Heart right ventricle (tissue), 16 donors: ENCODE measurements at regions not wholly inside any gene's neighbourhood (a gene's known extent, or its start where the extent isn't known, plus 50 kb on each side); places are given as distances from the start of the nearest gene placed in this dataset.
A peak's percentile ranks its signal among the peaks of the same experiment; 100 is the strongest.

Source experiments
- ATAC-seq, 8 donors: fragments of 200-7000 bp; cut with Tn5 transposase; one replicate each; pipeline ENCODE4 v1.9.1; 2020; ENCODE audit warnings: mild to moderate bottlenecking in 8 of 8, moderate library complexity in 8 of 8, moderate number of reproducible peaks in 1 of 8
- DNase-seq, 2 donors: peaks; one replicate each; pipeline ENCODE4 v3.0.0-alpha.2; 2020
- H3K27ac ChIP-seq, 10 donors: fragments of 200-600 bp; sonication (generic) in 2 of 10; one replicate each; pipeline versions ENCODE4 v1.5.0 to v1.8.0; 2020 to 2022; ENCODE audit warnings: mild to moderate bottlenecking in 3 of 10
- H3K27me3 ChIP-seq, 7 donors: fragments of 200-600 bp; one replicate each; pipeline ENCODE4 v1.8.0; 2021 to 2022; ENCODE audit warnings: mild to moderate bottlenecking in 2 of 7
- H3K36me3 ChIP-seq, 9 donors: fragments of 200-600 bp; sonication (generic) in 1 of 9; one replicate each; pipeline versions ENCODE4 v1.5.0 to v1.8.0; 2020 to 2022; ENCODE audit warnings: mild to moderate bottlenecking in 2 of 9
- H3K4me1 ChIP-seq, 9 donors: fragments of 200-600 bp; sonication (generic) in 1 of 9; one replicate each; pipeline versions ENCODE4 v1.5.0 to v1.8.0; 2020 to 2022; ENCODE audit warnings: mild to moderate bottlenecking in 4 of 9
- H3K4me3 ChIP-seq, 10 donors: fragments of 200-600 bp; sonication (generic) in 2 of 10; one replicate each; pipeline versions ENCODE4 v1.5.0 to v1.8.0; 2020 to 2022; ENCODE audit warnings: mild to moderate bottlenecking in 7 of 10, moderate library complexity in 2 of 10
- H3K9me3 ChIP-seq, 11 donors: fragments of 200-600 bp in 10 of 11; sonication (generic) in 2 of 11; one replicate each; pipeline versions ENCODE4 v1.5.0 to v1.8.0; 2013 to 2022; ENCODE audit warnings: mild to moderate bottlenecking in 2 of 11, control low read depth in 1 of 11, moderate library complexity in 1 of 11
- WGBS, 2 donors: extraction: QIAGEN DNeasy Blood & Tissue Kit; methylation state at CpG; one replicate each; pipeline ENCODE4 v1.1.7; 2013; ENCODE audit warnings: inconsistent platforms in 1 of 2; 5-methylcytosine and 5-hydroxymethylcytosine counted together
- intact Hi-C, 10 donors: fragments of 100-400 bp; cut with DNase I; formaldehyde crosslinking; loops; one replicate each; pipeline versions ENCODE4 v1.11.1 to v1.14.2; 2022
- TF ChIP-seq, protein P1 (sequence below), 9 donors: fragments of 200-600 bp; sonication (generic) in 2 of 9; IDR thresholded peaks; one replicate each; pipeline versions ENCODE4 v1.5.0 to v1.8.0; 2021 to 2022; ENCODE audit warnings: antibody characterized with exemption in 9 of 9, mild to moderate bottlenecking in 5 of 9, moderate library complexity in 1 of 9
- donor health status: Arrhythmogenic right ventricular cardiomyopathy.
- donor health status: ischemic (EF 13 %, LVEDD 7.1; RV severe dilation, severe dysfunction).
- donor health status: healthy with polysubstance abuse.
- donor health status: DM: no; HTN: yes; CAD: no.
- donor health status: DM: no; HTN: no; CAD: no.
- donor health status: ischemic (EF 25% LVEDD 6.9; RV normal size, moderate dysfunction).
- donor health status: ischemic (EF 25% LVEDD 5.7; RV mildly dilated, moderate dysfunction).
- donor health status: healthy.
- donor health status: DM: yes; HTN: yes; CAD: no.
- donor health status: Ischemic cardiomyopathy.
- donor health status: ischemic (EF 35%, LVEDD 5.7; RV mildly dilated, moderate dysfunction).
- donor health status: nonischemic (EF 11% LVEDD 7.7; RV severe dilation, severe dysfunction).
- donor health status: DM: yes; HTN: yes; CAD: no.
- donor health status: PGD.
- donor health status: ischemic (EF 29% LVEDD 5.4; RV normal size, mild dysfunction).
- donor health status: nonischemic (EF 23%, LVEDD 6.1; RV moderate dilation, normal function).

GRCh38 chr4:28799696-28800095 is 1920.5 kb upstream of the PCDH7 start:
- no peak overlapping the region for H3K4me3 ChIP-seq
- no peaks in the 10 kb centered on the region for H3K27me3 ChIP-seq
- 14 to 17% methylated on average over 2 of the region's 2 CpGs for WGBS, 2 donors
- H3K9me3 ChIP-seq: peaks cover 0 to 9% (median 0%) of the 10 kb centered on the region in 11 donors
- intact Hi-C loops: no loop called here
- TF ChIP-seq, protein P1, sequence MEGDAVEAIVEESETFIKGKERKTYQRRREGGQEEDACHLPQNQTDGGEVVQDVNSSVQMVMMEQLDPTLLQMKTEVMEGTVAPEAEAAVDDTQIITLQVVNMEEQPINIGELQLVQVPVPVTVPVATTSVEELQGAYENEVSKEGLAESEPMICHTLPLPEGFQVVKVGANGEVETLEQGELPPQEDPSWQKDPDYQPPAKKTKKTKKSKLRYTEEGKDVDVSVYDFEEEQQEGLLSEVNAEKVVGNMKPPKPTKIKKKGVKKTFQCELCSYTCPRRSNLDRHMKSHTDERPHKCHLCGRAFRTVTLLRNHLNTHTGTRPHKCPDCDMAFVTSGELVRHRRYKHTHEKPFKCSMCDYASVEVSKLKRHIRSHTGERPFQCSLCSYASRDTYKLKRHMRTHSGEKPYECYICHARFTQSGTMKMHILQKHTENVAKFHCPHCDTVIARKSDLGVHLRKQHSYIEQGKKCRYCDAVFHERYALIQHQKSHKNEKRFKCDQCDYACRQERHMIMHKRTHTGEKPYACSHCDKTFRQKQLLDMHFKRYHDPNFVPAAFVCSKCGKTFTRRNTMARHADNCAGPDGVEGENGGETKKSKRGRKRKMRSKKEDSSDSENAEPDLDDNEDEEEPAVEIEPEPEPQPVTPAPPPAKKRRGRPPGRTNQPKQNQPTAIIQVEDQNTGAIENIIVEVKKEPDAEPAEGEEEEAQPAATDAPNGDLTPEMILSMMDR (IDR thresholded peaks at IDR 0.05): no peak
- ATAC-seq (peak in 7 of 8 donors; percentile 38 to 98 (median 61)), DNase-seq (peak in 1 of 2 donors; percentile 12)
- no peaks in the 10 kb centered on the region for H3K36me3 ChIP-seq
- H3K4me1 ChIP-seq: peaks cover 0 to 2% (median 0%) of the 10 kb centered on the region in 9 donors
- peak overlapping the region in 6 of 10 donors; percentile 17 to 72 (median 66) for H3K27ac ChIP-seq

DNA sequence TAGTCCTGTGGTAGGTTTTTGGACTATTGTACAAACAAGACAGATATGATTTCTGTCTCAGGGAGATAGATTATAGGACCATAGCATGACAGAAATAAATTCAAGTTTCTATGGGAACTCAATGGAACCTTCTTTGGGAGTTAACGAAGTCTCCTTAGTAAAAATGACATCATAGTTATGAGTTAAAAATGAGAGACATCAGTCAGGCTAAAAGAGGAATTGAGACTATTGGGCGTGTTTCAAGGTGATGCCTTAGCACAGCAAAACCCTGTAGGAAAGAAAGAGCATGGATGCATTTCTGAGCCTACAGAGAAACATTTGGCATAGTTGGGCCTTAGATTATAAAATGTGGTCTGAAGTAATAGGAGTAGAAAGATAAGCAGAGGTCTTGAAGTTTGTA is 1909.1 kb upstream of the PCDH7 start:
- Histone ChIP-seq H3K36me3 (no peaks in the 10 kb centered on the region), H3K4me3 (no peak overlapping the region), H3K27ac (no peak overlapping the region), H3K9me3 (peaks cover 0 to 33% (median 4%) of the 10 kb centered on the region in 11 donors), H3K4me1 (no peaks in the 10 kb centered on the region), H3K27me3 (no peaks in the 10 kb centered on the region)
- ATAC-seq: no peak
- intact Hi-C loops: no loop called here
- TF ChIP-seq, protein P1 (IDR thresholded peaks at IDR 0.05): no peak
- 79 to 84% methylated on average over 2 of the region's 2 CpGs for WGBS, 2 donors
- DNase-seq: no peak

- Histone ChIP-seq H3K27me3 (no peaks in the 10 kb centered on the region), H3K4me3 (no peak overlapping the region), H3K9me3 (peaks cover 0 to 13% (median under 1%) of the 10 kb centered on the region in 11 donors), H3K27ac (no peak overlapping the region), H3K36me3 (no peaks in the 10 kb centered on the region), H3K4me1 (no peaks in the 10 kb centered on the region)
- TF ChIP-seq, protein P1 (IDR thresholded peaks at IDR 0.05): no peak
- DNase-seq (no peak), ATAC-seq (no peak)
- intact Hi-C loops: no loop called here
These were observed 1898.0 kb upstream of the PCDH7 start for GRCh38 chr4:28822163-28822562.

- Histone ChIP-seq H3K9me3 (peaks cover 0 to 20% (median 0%) of the 10 kb centered on the region in 11 donors), H3K27ac (no peak overlapping the region), H3K36me3 (no peaks in the 10 kb centered on the region), H3K27me3 (no peaks in the 10 kb centered on the region), H3K4me1 (peaks cover 0 to 4% (median 0%) of the 10 kb centered on the region in 9 donors), H3K4me3 (no peak overlapping the region)
- no peak for ATAC-seq
- WGBS, 2 donors: 95 to 97% methylated on average over 24 of the region's 24 CpGs
- no peak for DNase-seq
- TF ChIP-seq, protein P1 (IDR thresholded peaks at IDR 0.05): no peak
- intact Hi-C loops: no loop called here
These were observed 1892.3 kb upstream of the PCDH7 start for GRCh38 chr4:28827866-28828265.
